Heart right ventricle (tissue), 16 donors: ENCODE measurements at regions not wholly inside any gene's neighbourhood (a gene's known extent, or its start where the extent isn't known, plus 50 kb on each side); places are given as distances from the start of the nearest gene placed in this dataset.

ENCODE experiments used
- ATAC-seq, 8 donors: fragments of 200-7000 bp; cut with Tn5 transposase; one replicate each; pipeline ENCODE4 v1.9.1; 2020; ENCODE audit warnings: mild to moderate bottlenecking in 8 of 8, moderate library complexity in 8 of 8, moderate number of reproducible peaks in 1 of 8
- DNase-seq, 2 donors: peaks; one replicate each; pipeline ENCODE4 v3.0.0-alpha.2; 2020
- H3K27ac ChIP-seq, 10 donors: fragments of 200-600 bp; sonication (generic) in 2 of 10; one replicate each; pipeline versions ENCODE4 v1.5.0 to v1.8.0; 2020 to 2022; ENCODE audit warnings: mild to moderate bottlenecking in 3 of 10
- H3K27me3 ChIP-seq, 7 donors: fragments of 200-600 bp; one replicate each; pipeline ENCODE4 v1.8.0; 2021 to 2022; ENCODE audit warnings: mild to moderate bottlenecking in 2 of 7
- H3K36me3 ChIP-seq, 9 donors: fragments of 200-600 bp; sonication (generic) in 1 of 9; one replicate each; pipeline versions ENCODE4 v1.5.0 to v1.8.0; 2020 to 2022; ENCODE audit warnings: mild to moderate bottlenecking in 2 of 9
- H3K4me1 ChIP-seq, 9 donors: fragments of 200-600 bp; sonication (generic) in 1 of 9; one replicate each; pipeline versions ENCODE4 v1.5.0 to v1.8.0; 2020 to 2022; ENCODE audit warnings: mild to moderate bottlenecking in 4 of 9
- H3K4me3 ChIP-seq, 10 donors: fragments of 200-600 bp; sonication (generic) in 2 of 10; one replicate each; pipeline versions ENCODE4 v1.5.0 to v1.8.0; 2020 to 2022; ENCODE audit warnings: mild to moderate bottlenecking in 7 of 10, moderate library complexity in 2 of 10
- H3K9me3 ChIP-seq, 11 donors: fragments of 200-600 bp in 10 of 11; sonication (generic) in 2 of 11; one replicate each; pipeline versions ENCODE4 v1.5.0 to v1.8.0; 2013 to 2022; ENCODE audit warnings: mild to moderate bottlenecking in 2 of 11, control low read depth in 1 of 11, moderate library complexity in 1 of 11
- WGBS, 2 donors: extraction: QIAGEN DNeasy Blood & Tissue Kit; methylation state at CpG; one replicate each; pipeline ENCODE4 v1.1.7; 2013; ENCODE audit warnings: inconsistent platforms in 1 of 2; 5-methylcytosine and 5-hydroxymethylcytosine counted together
- intact Hi-C, 10 donors: fragments of 100-400 bp; cut with DNase I; formaldehyde crosslinking; loops; one replicate each; pipeline versions ENCODE4 v1.11.1 to v1.14.2; 2022
- TF ChIP-seq, protein P1 (sequence below), 9 donors: fragments of 200-600 bp; sonication (generic) in 2 of 9; IDR thresholded peaks; one replicate each; pipeline versions ENCODE4 v1.5.0 to v1.8.0; 2021 to 2022; ENCODE audit warnings: antibody characterized with exemption in 9 of 9, mild to moderate bottlenecking in 5 of 9, moderate library complexity in 1 of 9
- donor health status: Arrhythmogenic right ventricular cardiomyopathy.
- donor health status: ischemic (EF 13 %, LVEDD 7.1; RV severe dilation, severe dysfunction).
- donor health status: healthy with polysubstance abuse.
- donor health status: DM: no; HTN: yes; CAD: no.
- donor health status: DM: no; HTN: no; CAD: no.
- donor health status: ischemic (EF 25% LVEDD 6.9; RV normal size, moderate dysfunction).
- donor health status: ischemic (EF 25% LVEDD 5.7; RV mildly dilated, moderate dysfunction).
- donor health status: healthy.
- donor health status: DM: yes; HTN: yes; CAD: no.
- donor health status: Ischemic cardiomyopathy.
- donor health status: ischemic (EF 35%, LVEDD 5.7; RV mildly dilated, moderate dysfunction).
- donor health status: nonischemic (EF 11% LVEDD 7.7; RV severe dilation, severe dysfunction).
- donor health status: DM: yes; HTN: yes; CAD: no.
- donor health status: PGD.
- donor health status: ischemic (EF 29% LVEDD 5.4; RV normal size, mild dysfunction).
- donor health status: nonischemic (EF 23%, LVEDD 6.1; RV moderate dilation, normal function).

DNA sequence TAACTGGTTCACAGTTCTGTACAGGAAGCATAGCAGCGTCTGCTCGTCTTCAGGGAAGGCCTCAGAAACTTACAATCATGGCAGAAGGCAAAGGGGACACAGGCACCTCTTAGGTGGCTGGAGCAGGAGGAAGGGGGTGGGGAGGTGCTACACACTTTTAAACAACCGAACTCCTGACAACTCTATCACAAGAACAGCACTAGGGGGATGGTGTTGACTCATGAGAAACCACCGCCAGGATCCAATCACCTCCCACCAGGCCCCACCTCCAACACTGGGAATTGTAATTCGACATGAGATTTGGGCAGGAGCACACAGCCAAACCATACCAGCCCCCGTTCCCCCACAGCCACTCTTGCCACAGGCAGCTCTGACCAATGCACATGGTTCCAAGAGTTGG lies 306.3 kb upstream of the POU3F1 start:
- intact Hi-C loops: no loop called here
- Histone ChIP-seq H3K4me3 (no peak overlapping the region), H3K27me3 (peaks cover 0 to 10% (median 6%) of the 10 kb centered on the region in 7 donors), H3K27ac (no peak overlapping the region), H3K4me1 (no peaks in the 10 kb centered on the region), H3K9me3 (peaks cover 0 to 7% (median 0%) of the 10 kb centered on the region in 11 donors), H3K36me3 (no peaks in the 10 kb centered on the region)
- TF ChIP-seq, protein P1, sequence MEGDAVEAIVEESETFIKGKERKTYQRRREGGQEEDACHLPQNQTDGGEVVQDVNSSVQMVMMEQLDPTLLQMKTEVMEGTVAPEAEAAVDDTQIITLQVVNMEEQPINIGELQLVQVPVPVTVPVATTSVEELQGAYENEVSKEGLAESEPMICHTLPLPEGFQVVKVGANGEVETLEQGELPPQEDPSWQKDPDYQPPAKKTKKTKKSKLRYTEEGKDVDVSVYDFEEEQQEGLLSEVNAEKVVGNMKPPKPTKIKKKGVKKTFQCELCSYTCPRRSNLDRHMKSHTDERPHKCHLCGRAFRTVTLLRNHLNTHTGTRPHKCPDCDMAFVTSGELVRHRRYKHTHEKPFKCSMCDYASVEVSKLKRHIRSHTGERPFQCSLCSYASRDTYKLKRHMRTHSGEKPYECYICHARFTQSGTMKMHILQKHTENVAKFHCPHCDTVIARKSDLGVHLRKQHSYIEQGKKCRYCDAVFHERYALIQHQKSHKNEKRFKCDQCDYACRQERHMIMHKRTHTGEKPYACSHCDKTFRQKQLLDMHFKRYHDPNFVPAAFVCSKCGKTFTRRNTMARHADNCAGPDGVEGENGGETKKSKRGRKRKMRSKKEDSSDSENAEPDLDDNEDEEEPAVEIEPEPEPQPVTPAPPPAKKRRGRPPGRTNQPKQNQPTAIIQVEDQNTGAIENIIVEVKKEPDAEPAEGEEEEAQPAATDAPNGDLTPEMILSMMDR (IDR thresholded peaks at IDR 0.05): no peak
- ATAC-seq (no peak), DNase-seq (no peak)
- WGBS, 2 donors: 47 to 53% methylated on average over 6 of the region's 6 CpGs

GRCh38 chr1:38347446-38348175 lies 301.0 kb upstream of the POU3F1 start:
- Histone ChIP-seq H3K4me3 (no peak overlapping the region), H3K9me3 (peaks cover 0 to 28% (median 4%) of the 10 kb centered on the region in 11 donors), H3K27me3 (peaks cover 0 to 13% (median 0%) of the 10 kb centered on the region in 7 donors), H3K4me1 (no peaks in the 10 kb centered on the region), H3K27ac (no peak overlapping the region), H3K36me3 (no peaks in the 10 kb centered on the region)
- 70 to 73% methylated on average over 3 of the region's 3 CpGs for WGBS, 2 donors
- ATAC-seq (no peak), DNase-seq (no peak)
- intact Hi-C loops: no loop called here
- TF ChIP-seq, protein P1 (IDR thresholded peaks at IDR 0.05): no peak

DNA sequence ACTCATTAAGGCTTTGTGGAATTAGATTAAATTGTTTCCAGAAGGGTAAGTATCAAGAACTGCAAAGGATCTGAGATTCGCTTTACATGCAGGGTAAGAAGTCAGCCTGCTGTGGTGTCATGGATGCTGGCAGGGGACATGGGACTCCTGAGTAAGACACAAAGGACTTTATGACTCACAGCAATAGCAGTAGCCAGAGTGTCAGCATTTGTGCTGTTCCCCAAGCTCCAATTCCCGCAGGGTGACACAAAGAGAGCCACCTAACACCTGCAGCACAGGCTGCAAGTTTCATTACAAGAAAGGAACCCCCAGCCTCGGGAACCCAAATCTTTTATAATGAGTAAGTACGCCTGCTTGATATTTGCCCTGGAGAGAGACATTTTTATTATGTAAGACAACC lies 298.1 kb upstream of the POU3F1 start:
- 65 to 82% methylated on average over 4 of the region's 4 CpGs for WGBS, 2 donors
- DNase-seq: no peak
- ATAC-seq: no peak
- Histone ChIP-seq H3K27me3 (peaks cover 0 to 13% (median 4%) of the 10 kb centered on the region in 7 donors), H3K27ac (no peak overlapping the region), H3K9me3 (peaks cover 0 to 28% (median 4%) of the 10 kb centered on the region in 11 donors), H3K4me1 (no peaks in the 10 kb centered on the region), H3K4me3 (no peak overlapping the region), H3K36me3 (no peaks in the 10 kb centered on the region)
- intact Hi-C loops: no loop called here
- TF ChIP-seq, protein P1 (IDR thresholded peaks at IDR 0.05): no peak

GRCh38 chr1:38341694-38342093 lies 295.1 kb upstream of the POU3F1 start:
- Histone ChIP-seq H3K27ac (no peak overlapping the region), H3K27me3 (peaks cover 0 to 16% (median 9%) of the 10 kb centered on the region in 7 donors), H3K4me3 (no peak overlapping the region), H3K36me3 (no peaks in the 10 kb centered on the region), H3K4me1 (no peaks in the 10 kb centered on the region), H3K9me3 (peaks cover 0 to 14% (median 0%) of the 10 kb centered on the region in 11 donors)
- ATAC-seq (no peak), DNase-seq (no peak)
- TF ChIP-seq, protein P1 (IDR thresholded peaks at IDR 0.05): no peak
- 79 to 84% methylated on average over 4 of the region's 4 CpGs for WGBS, 2 donors
- intact Hi-C loops: no loop called here
